Gastroesophageal sphincter (tissue), 4 donors: ENCODE measurements at regions not wholly inside any gene's neighbourhood (a gene's known extent, or its start where the extent isn't known, plus 50 kb on each side); places are given as distances from the start of the nearest gene placed in this dataset.

Source experiments
- ATAC-seq: fragments of 150-250 bp; one replicate; pipeline ENCODE4 v1.9.1; 2016; ENCODE audit warnings: mild to moderate bottlenecking, moderate library complexity
- H3K27ac ChIP-seq, 4 donors: fragments of 200-600 bp; sonication (generic) in 3 of 4; 1 replicate in 3 of 4; 2 replicates in 1 of 4; pipeline ENCODE4 v1.5.1; 2016 to 2019
- H3K27me3 ChIP-seq: fragments of 200-600 bp; sonication (generic); one replicate; pipeline ENCODE4 v1.5.1; 2019
- H3K36me3 ChIP-seq, 2 donors: fragments of 200-600 bp; sonication (generic); one replicate each; pipeline ENCODE4 v1.5.1; 2019; ENCODE audit warnings: control low read depth in 1 of 2
- H3K4me1 ChIP-seq, 3 donors: fragments of 200-600 bp; sonication (generic); 1 replicate in 2 of 3; 2 replicates in 1 of 3; pipeline ENCODE4 v1.5.1; 2016 to 2019; ENCODE audit warnings: control low read depth in 2 of 3
- H3K4me3 ChIP-seq, 2 donors: fragments of 200-600 bp; sonication (generic); one replicate each; pipeline ENCODE4 v1.5.1; 2019; ENCODE audit warnings: mild to moderate bottlenecking in 1 of 2, moderate library complexity in 1 of 2
- H3K9me3 ChIP-seq, 3 donors: fragments of 200-600 bp; sonication (generic); one replicate each; pipeline ENCODE4 v1.5.1; 2017 to 2019; ENCODE audit warnings: control low read depth in 2 of 3
- CTCF ChIP-seq, 4 experiments: fragments of 200-600 bp in 2 of 4; fragments of 450-650 bp in 2 of 4; sonication (generic) in 1 of 4; IDR thresholded peaks; one replicate each; pipeline ENCODE4 v1.5.1; 2017 to 2019; ENCODE audit warnings: antibody characterized with exemption in 4 of 4, mild to moderate bottlenecking in 2 of 4, moderate library complexity in 2 of 4
- EP300 ChIP-seq: sonication (generic); formaldehyde crosslinking; IDR thresholded peaks from one replicate; pipeline ENCODE4 v1.6.1; 2017; ENCODE audit warnings: antibody characterized with exemption, mild to moderate bottlenecking
- POLR2A ChIP-seq, 2 donors: fragments of 450-650 bp; IDR thresholded peaks; one replicate each; pipeline ENCODE4 v1.6.1; 2017; ENCODE audit warnings: antibody characterized with exemption in 2 of 2, mild to moderate bottlenecking in 2 of 2, moderate library complexity in 1 of 2
- POLR2AphosphoS5 ChIP-seq: sonication (generic); formaldehyde crosslinking; IDR thresholded peaks from one replicate; pipeline ENCODE4 v1.6.1; 2017; ENCODE audit warnings: antibody characterized with exemption
- whole genome bisulfite sequencing, 2 donors: methylation state at CpG; one replicate each; pipeline ENCODE4 v1.1.5; 2018; ENCODE audit warnings: low coverage in 1 of 2; 5-methylcytosine and 5-hydroxymethylcytosine counted together

- H3K4me3 ChIP-seq, result no peak overlapping the region
- H3K4me1 ChIP-seq, result peaks cover 4 to 13% (median 10%) of the 10 kb centered on the region in 3 donors
- ATAC-seq, result no peak
Observed at GRCh38 chr2:39849064-39849463, 70.0 kb upstream of the THUMPD2 start.

GRCh38 chr2:39845460-39846146, 66.5 kb upstream of the THUMPD2 start:
- H3K36me3 ChIP-seq, result no peaks in the 10 kb centered on the region
- no peaks in the 10 kb centered on the region for H3K4me1 ChIP-seq
- WGBS, 2 donors, result 63 to 77% methylated on average over 4 to 6 of the region's 6 CpGs
- H3K9me3 ChIP-seq, result peaks cover 0 to 6% (median 0%) of the 10 kb centered on the region in 3 donors
- no peak overlapping the region for H3K4me3 ChIP-seq
- ATAC-seq, result no peak
- no peak for TF ChIP-seq POLR2AphosphoS5
- no peak for TF ChIP-seq CTCF (IDR thresholded peaks at IDR 0.05)
- TF ChIP-seq POLR2A (IDR thresholded peaks at IDR 0.05), result no peak
- TF ChIP-seq EP300, result no peak
- no peaks in the 10 kb centered on the region for H3K27me3 ChIP-seq
- H3K27ac ChIP-seq, result no peak overlapping the region

More at GRCh38 chr2:39849064-39849463, 70.0 kb upstream of the THUMPD2 start:
- Histone ChIP-seq H3K27me3 (no peaks in the 10 kb centered on the region), H3K27ac (no peak overlapping the region), H3K36me3 (no peaks in the 10 kb centered on the region), H3K9me3 (peaks cover 0 to 6% (median 0%) of the 10 kb centered on the region in 3 donors)
- WGBS, 2 donors, result 60% methylated on average over 1 of the region's 1 CpG
- TF ChIP-seq POLR2A (IDR thresholded peaks at IDR 0.05) (no peak), CTCF (IDR thresholded peaks at IDR 0.05) (no peak), POLR2AphosphoS5 (no peak), EP300 (no peak)

GRCh38 chr2:39839261-39839848, 60.3 kb upstream of the THUMPD2 start:
- 67 to 86% methylated on average over 1 to 2 of the region's 5 CpGs for WGBS, 2 donors
- Histone ChIP-seq H3K4me1 (no peaks in the 10 kb centered on the region), H3K9me3 (peaks cover 0 to 1% (median 0%) of the 10 kb centered on the region in 3 donors), H3K36me3 (no peaks in the 10 kb centered on the region), H3K27me3 (no peaks in the 10 kb centered on the region), H3K4me3 (no peak overlapping the region), H3K27ac (no peak overlapping the region)
- peak; percentile 25 for ATAC-seq
- no peak for TF ChIP-seq EP300
- no peak for TF ChIP-seq POLR2A (IDR thresholded peaks at IDR 0.05)
- no peak for TF ChIP-seq CTCF (IDR thresholded peaks at IDR 0.05)
- no peak for TF ChIP-seq POLR2AphosphoS5

- Histone ChIP-seq H3K36me3 (no peaks in the 10 kb centered on the region), H3K4me1 (no peaks in the 10 kb centered on the region), H3K27ac (no peak overlapping the region), H3K9me3 (no peaks in the 10 kb centered on the region), H3K4me3 (no peak overlapping the region), H3K27me3 (no peaks in the 10 kb centered on the region)
- TF ChIP-seq POLR2A (IDR thresholded peaks at IDR 0.05) (no peak), CTCF (IDR thresholded peaks at IDR 0.05) (no peak), EP300 (no peak), POLR2AphosphoS5 (no peak)
- 100% methylated on average over 2 of the region's 3 CpGs; no CpG with 5 or more reads in 1 of the 2 donors for WGBS, 2 donors
- no peak for ATAC-seq
Observed at GRCh38 chr2:39838589-39838988, 59.5 kb upstream of the THUMPD2 start.
